ENCODE measurements at regions not wholly inside any gene's neighbourhood (a gene's known extent, or its start where the extent isn't known, plus 50 kb on each side); places are given as distances from the start of the nearest gene placed in this dataset.

- H4K8ac ChIP-seq (replicated peaks; ENCODE audit: insufficient read length, low read depth, low read length) = no peak overlapping the region
- Mint-ChIP-seq H3K4me3 (no peak overlapping the region), H3K36me3 (ENCODE audit: insufficient read depth in 1 of 3, low read depth in 3 of 3) (no peaks in the 10 kb centered on the region), H3K27me3 (ENCODE audit: low read depth) (no peaks in the 10 kb centered on the region), H3K4me1 (peaks cover 33 to 51% of the 10 kb centered on the region in 2 experiments), H3K9me3 (no peaks in the 10 kb centered on the region; a peak in 1 of 5 replicates), H3K27ac (0 out of 7 replicates have a peak overlapping the region, but pooled peaks of 1 of the 3 experiments have one; percentile 62)
- H2BK20ac ChIP-seq (ENCODE audit: low read depth, low read length, poor library complexity, severe bottlenecking) = no peak overlapping the region
- H3K4me2 ChIP-seq (ENCODE audit: insufficient read depth, insufficient read length, low read length) = no peak overlapping the region
- no peak for TF ChIP-seq CTCF (conservative IDR thresholded peaks at IDR 0.05)
- no peaks in the 10 kb centered on the region for H3K27me3 ChIP-seq (ENCODE audit: insufficient read depth, low read length)
- no peak overlapping the region for H3K4ac ChIP-seq (ENCODE audit: low read depth, low read length)
- no peaks in the 10 kb centered on the region for H4K20me1 ChIP-seq (ENCODE audit: control insufficient read depth, insufficient read depth, insufficient read length)
- H3K14ac ChIP-seq (ENCODE audit: insufficient read depth, low read length) = no peak overlapping the region
- no peak overlapping the region for H2BK12ac ChIP-seq (ENCODE audit: insufficient read length, low read depth, low read length)
- no peak overlapping the region for H2BK120ac ChIP-seq (ENCODE audit: low read depth, low read length, poor library complexity, severe bottlenecking)
- H4K5ac ChIP-seq (ENCODE audit: insufficient read length, low read depth, low read length) = no peak overlapping the region
- H3K23me2 ChIP-seq (ENCODE audit: insufficient read length, low read depth, low read length, poor library complexity, severe bottlenecking) = no peaks in the 10 kb centered on the region
- no peaks in the 10 kb centered on the region for H3K9me3 ChIP-seq (ENCODE audit: control insufficient read depth, low read depth, low read length)
- H4K91ac ChIP-seq (ENCODE audit: insufficient read length, low read depth, low read length) = no peak overlapping the region
- H3K18ac ChIP-seq (ENCODE audit: insufficient read length, low read depth, low read length) = no peak overlapping the region
- H3K27ac ChIP-seq (ENCODE audit: insufficient read length, low read depth, low read length) = no peak overlapping the region
- H2BK5ac ChIP-seq (ENCODE audit: insufficient read length, low read length) = no peak overlapping the region
- H2AK5ac ChIP-seq (ENCODE audit: insufficient read length, low read length) = no peak overlapping the region
- no peak overlapping the region for H2AFZ ChIP-seq (ENCODE audit: low read length)
- H3K56ac ChIP-seq (ENCODE audit: insufficient read length, low read depth, low read length) = no peak overlapping the region
- H3K79me1 ChIP-seq (ENCODE audit: insufficient read depth, low read depth, low read length, poor library complexity, severe bottlenecking) = peaks cover 2% of the 10 kb centered on the region
- no peak overlapping the region for H3K23ac ChIP-seq (ENCODE audit: insufficient read length, low read depth, low read length)
- no CpG with 5 or more reads among the region's 5 CpGs for WGBS (ENCODE audit: extremely low coverage, insufficient read length, low lambda C conversion rate)
- no peak overlapping the region for H3T11ph ChIP-seq (ENCODE audit: low read length)
- no peak overlapping the region for H2BK15ac ChIP-seq (ENCODE audit: low read depth, low read length)
- no peaks in the 10 kb centered on the region; the same call in 1 of the 2 replicates for H3K4me1 ChIP-seq (ENCODE audit: insufficient read depth, low read length)
- DNase-seq = no peak
- H3K9ac ChIP-seq (ENCODE audit: extremely low read depth, insufficient read length, low read length) = no peak overlapping the region
- H3K79me2 ChIP-seq (ENCODE audit: insufficient read depth, low read length) = no peaks in the 10 kb centered on the region
These were observed 199.0 kb downstream of the EXOC5 start for GRCh38 chr14:57069702-57070101.

Data from H9 (cell line).